HG02973 (cell line): ENCODE measurements at regions not wholly inside any gene's neighbourhood (a gene's known extent, or its start where the extent isn't known, plus 50 kb on each side); places are given as distances from the start of the nearest gene placed in this dataset.

Source experiments
- ATAC-seq: cut with Tn5 transposase; IDR thresholded peaks from one replicate; pipeline ENCODE4 v1.9.1; 2021; ENCODE audit warnings: moderate library complexity; ENCODE audit not compliant: unreplicated experiment

DNA sequence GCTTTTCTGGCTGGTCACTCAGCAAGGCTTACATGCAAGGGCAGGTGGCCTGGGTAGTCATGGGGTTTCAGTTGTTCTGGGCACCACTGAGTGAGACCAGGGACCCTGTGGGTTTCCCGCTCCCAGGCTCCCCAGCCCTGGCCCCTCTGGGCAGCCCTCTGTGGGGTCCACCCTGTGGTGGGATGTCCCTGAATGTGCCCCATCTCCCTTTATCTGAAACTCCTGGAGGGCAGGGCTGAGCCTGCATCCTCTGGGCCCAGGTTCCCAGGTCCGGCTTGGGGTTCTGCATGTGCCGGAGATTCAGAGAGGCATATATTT, 1041.0 kb downstream of the BRD1 start:
- ATAC-seq, result no peak

DNA sequence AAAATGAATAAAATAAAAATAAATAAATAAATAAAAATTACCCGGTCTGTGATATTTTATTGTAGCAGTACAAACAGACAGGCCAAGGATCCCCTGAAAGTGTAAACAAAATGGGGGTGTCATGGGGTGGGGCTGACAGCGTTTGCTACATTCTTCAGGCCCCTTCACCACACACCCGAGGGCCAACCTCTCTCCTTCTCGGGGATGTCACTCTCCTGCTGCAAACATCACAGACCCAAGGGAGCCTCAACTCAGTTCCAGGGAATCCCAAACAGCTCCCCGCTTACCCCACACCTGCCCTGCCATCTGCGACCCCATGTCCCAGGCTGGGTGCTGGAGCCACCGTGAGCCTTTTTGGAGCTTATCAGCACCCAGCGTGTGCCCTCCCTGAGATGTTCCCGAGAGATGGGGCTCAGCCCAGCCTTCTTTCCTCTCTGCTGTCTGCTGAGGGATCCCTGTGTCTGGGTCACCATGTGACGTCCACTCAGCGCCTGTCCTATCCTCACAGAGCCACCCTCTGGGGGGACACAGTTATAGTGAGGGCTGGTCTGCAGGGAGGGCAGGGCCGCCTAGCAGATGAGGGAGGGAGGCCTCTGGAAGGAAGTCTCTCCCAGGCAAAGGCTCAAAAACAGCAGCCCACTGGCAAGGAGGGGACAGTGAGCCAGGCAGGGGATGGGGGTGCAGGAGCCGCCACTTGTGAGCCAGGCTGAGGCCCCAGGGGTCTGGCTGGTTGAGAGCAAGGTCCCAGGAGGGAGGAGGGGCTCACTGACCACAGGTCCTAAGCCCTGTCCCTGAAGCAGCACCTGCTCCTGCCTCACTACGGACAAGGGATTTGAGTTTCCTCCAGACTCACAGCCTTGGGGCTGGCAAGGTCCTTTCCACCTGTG, 1041.6 kb downstream of the BRD1 start:
- ATAC-seq, result no peak

DNA sequence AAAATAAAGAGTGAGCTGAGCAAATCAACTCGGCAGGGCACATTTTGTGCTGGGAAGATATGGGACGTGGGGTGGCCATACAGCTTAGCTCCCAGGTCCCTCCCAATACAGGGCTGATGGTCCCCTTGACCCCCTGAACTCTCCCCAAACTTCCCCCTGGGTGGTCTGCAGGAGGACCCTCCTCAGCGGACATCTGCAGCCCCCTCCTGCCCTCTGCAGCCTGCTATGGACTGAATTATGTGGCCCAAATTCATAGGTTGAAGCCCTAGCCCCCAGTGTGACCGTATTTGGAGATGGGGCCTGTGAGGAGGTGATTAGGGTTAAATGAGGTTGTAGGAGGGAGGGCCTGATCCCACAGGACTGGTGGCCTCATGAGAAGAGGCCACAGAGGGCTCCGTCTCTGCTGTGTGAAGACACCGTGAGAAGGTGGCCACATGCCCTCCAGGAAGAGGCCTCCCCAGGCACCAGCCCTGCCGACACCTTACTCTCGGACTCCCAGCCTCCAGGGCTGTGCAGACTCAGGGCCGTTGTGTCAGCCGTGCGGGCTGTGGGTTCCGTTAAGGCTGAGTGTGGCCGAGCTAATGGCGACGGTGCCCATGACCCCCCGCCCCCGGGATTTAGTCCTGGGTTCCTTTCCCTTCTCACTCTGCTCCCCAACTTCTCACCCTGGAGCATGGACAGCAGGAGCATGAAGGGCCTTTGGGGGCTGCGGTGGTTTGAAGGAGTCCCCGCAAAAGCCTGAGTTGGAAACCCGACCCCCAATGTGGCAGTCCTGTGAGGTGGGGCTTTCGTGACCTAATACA, 1042.8 kb downstream of the BRD1 start:
- no peak for ATAC-seq

DNA sequence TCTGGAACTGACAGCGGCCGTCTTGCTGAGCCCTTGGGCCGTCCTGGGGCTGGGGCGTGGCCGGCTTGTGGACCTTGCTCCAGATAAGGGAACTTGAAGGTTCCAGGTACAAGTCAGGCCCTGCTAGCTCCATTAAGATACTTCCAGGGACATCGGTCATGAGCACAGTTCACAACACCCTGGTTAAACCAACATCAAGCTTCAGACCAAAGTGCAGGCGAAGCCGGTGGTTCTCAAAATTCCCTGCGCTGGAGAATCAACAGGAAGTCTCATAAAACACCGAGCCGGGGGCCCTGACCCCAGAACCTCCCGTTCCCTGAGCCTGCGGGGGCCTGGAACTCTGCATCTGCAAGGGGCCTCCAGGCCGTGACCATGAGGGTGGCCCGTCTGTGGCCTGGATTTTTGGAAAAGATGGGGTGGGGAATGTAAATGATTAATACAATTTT, 1043.8 kb downstream of the BRD1 start:
- no peak for ATAC-seq

DNA sequence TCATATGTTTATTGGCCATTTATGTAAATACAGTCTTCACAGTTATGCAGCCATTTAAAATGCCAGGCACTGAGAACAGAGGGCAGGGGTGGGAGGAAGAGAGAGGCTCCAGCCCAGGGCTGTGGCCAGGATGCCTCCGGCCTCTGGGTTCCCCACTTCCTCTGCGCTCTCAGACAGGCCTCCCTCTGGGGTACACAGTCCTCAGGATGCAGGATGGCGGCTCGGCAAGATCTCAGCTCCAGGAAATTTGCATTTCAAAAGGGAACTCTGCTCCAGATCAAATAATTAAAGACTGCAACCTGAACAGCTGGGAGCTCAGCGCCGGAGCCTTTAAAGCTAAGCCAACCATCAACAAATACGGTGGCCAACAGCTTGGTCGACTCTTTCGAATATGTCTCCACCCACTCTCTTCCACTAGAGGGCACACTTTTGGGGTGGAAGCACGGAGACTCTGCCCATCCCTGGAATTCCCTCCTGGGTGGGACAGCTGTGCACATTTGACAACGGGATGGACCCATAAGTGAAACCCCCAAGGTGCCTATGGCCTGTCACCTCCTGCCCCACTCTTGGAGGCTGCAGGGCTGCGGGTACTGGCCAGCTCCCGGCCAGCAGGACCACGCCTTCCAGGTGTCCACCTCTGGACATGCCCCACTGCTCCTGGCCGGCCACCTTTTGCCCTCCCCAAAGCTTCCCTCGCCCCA, 1044.7 kb downstream of the BRD1 start:
- no peak for ATAC-seq

DNA sequence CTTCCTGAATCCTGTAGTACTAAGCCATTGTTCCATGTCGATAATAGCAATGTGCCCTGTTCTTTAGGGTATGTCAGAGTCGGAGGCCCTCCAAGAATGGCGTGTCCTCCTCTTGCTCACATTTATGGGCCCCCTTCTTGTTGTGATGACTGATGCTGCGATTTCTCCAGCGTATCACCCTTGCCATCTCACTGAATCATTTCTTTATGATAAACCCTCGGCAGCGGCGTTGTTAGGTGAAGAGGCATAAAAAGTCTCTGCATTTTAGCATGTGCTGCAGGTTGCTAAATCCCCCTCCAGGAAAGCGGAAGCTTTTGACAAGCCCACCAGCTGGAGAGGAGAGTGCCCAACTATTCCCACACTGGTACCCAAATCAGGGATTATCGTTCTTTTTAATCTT, 1045.3 kb downstream of the BRD1 start:
- no peak for ATAC-seq

DNA sequence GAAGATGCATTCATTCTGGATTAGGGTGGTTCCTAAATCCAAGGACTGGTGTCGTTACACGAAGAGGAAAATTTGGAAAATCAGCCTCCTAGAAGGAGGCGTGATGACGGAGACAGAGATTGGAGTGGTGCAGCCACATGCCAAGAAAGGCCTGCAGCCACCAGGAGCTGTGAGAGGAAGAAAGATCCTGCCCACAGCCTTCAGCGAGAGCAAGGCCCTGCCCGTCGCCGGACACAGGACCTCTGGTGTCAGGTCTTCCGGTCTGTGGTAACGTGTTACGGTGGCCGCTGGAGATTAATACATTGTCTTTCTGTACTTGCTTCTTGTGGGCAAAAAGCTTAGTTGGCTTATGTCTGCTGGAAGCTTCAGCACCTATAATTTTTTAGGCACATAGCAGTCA, 1045.8 kb downstream of the BRD1 start:
- ATAC-seq, result no peak

DNA sequence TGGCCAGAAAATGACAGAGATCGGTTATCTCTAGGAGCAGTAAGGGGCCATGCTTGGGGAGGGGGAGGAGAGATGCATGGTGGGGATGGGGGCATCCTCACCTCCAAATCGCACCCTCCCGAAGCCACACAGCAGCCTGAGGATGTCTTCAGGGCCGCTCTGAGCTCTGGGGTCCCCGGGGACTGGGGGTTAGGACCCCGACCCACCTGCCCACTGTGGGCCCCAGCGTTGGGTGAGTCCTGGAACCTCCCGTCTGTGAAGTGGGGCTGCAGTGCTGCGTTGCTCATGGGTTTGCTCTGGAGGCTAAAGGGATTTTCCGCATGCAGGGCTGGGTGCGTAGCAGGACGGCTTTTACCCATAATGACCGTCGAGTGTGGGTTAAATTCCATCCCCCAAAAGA, 1046.3 kb downstream of the BRD1 start:
- ATAC-seq, result no peak

DNA sequence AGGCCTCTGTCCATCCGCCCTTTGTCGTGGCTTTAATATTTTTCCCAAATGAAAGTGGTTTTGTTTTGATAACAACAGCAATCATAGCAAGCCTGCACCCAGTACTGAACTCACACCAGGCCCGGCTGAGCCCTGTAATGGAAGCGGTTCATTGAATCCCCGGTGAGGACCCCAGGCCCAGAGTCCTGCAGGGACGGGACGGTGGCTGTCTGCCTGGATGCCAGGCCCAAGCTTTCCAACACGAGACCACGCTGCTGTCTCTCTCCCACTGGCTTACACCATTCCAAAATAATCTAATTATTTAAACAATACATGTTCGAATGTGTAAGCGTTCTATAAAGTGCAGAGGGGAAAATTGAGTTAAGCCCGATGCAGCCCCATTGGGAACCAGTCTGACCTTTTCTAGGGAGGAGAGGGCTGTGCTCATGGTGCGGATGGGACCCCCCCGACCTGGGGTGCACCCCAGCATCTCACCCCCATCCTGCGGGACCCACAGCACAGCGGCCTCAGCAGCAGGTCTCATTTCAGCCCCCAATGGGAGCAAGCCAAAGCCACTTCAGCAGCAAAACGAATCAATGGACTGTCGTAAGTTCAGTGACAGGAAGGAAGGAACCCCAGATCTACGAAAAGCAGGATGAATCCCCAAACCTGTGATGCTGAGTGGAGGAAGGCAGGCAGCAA, 1046.9 kb downstream of the BRD1 start:
- no peak for ATAC-seq

DNA sequence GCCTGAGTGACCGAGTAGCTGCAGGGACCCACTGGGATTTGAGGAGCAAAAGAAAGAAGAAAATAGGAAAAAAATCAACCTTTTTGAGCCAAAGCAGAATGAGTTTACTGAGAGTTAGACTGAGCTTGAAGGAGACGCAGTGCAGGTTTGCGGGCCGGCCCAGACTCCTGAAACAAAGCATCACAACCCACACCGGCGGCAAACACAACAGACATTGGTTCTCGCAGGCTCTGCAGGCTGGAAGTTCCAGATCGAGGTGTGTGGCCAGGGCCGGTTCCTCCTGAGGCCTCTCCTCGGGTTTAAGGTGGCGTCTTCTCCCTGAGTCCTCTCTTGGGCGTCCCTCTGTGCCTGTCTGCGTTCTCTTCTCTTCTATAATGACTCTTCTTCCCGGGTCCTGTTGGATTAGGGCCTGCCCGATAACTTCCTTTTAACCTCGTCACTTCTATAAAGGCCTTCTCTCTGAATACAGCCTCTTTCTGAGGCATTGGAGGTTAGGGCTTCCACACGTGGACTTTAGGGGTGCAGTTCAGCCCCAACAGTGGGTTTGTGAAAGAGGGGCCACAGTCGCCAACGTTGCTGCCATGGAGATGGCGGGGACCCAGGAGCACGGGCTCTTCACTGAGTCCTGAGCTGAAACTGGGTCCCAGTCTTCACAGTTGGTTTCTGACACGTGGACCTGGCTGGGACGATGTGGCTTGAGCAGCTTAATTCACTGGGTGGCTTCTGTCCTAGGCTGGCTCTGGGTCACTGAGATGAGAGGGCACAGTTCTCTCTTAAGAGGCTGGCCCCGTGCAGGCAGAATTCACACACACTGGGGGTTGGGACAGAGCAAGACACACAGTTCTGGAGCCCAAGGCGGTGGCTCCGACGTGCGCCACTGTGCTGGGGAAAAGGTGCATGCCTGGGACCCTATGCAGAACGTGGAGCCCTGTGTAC, 1047.7 kb downstream of the BRD1 start:
- no peak for ATAC-seq

DNA sequence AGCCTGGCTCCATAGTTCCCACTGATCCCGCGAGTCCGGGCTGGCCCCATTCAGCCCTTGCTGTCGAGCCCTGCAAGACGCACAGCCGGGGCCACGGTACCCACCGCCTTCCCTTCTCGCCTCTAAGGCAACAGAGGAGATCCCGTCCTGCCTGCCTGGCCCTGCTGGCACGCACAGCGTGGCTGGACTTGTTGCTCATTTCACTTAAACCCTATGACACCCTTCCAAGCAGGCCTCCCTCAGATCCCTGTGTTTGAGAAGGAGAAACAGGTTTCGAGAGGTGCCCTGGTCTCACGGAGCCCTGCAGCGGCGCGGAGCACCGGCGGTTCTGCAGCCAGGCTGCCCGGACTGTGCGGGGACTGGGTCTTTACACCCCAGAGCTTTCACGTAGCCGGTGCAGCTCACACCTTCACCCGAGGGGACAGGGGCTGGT, 1048.4 kb downstream of the BRD1 start:
- no peak for ATAC-seq

DNA sequence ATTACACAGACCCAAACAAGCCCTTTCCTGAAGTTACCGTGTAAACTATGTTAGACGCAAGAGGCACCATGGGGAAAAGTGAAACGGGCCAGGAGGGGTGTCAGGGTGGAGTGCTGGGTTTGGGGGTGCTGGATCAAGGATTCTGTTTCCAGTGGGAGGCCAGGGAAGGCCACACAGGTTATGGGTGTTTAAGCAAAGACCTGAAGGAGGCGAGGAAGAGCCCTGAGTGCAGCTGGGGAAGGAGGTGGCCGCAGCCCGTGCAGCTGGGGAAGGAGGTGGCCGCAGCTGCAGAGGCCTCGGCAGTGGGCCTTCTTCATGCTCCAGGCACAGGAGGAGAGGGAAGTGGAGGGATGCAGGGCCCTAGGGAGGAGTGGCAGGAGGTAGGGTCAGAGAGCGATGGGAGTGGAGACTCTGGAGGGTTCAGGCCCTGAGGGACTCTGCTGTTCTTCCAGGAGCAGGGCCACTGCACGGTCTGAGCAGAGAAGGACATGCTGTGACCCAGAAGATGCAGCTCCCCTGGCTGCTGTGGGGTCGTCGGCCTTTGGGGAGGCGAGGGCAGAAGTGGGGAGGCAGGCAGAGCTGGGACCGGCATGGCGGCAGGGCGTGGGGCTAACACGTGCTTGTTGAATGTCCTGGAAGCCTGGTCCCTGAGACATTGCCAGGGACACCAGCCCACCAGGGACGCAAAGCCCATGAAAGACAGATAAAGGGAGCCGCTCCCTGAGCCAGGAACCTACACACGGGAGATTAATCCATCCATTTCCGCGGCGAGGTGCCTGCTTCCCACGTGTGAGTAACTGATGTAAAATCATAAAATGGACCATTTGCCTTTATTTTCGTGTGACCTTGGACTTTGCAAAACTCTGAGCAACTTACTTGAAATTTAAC, 1049.1 kb downstream of the BRD1 start:
- no peak for ATAC-seq

DNA sequence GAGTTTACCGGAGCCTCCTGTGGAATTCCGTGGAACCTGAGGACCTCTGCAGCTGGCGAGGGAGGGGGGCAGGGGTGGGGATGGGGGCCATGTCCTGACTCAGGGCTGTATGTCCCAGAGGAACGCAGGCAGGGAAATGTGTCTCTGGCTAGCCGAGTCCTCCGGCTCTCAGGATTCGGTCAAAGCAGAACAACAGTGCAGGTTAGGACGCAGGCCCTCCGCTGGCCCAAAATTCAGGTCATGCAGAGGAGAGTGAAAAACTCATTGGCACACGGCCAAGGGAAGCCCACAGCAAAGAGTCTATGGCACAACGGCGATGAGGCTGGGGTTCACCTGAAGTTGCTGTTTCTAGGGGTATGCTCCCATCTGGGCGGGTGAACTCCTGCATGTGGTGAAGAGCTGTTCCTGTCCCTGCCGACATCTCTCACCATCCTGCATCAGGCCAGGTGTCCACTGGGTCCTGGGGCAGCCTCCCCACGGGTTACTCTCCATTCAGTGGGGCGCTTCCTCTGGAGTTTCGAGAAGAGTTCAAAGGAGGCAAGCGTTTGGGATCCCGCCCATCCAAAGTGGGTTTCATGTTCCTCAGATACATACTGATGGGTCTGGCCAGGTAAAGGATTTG, 1055.3 kb downstream of the BRD1 start:
- ATAC-seq, result no peak

DNA sequence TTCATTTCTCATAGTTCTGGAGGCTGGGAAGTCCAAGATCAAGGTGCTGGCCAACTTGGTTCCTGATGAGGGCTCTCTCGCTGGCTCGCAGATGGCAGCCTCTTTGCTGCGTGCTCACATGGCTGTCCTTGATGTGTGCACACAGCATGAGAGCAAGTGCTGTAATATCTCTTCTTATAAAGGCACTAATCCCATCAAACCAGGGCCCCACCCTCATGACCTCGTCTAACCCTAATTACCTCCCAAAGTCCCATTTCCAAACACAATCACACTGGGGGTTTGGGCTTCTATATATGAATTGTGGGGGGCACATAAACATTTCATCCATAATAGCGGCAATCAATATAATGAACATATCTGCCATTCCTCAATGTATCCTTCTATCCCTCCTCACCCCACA, 1062.1 kb downstream of the BRD1 start:
- ATAC-seq, result no peak

DNA sequence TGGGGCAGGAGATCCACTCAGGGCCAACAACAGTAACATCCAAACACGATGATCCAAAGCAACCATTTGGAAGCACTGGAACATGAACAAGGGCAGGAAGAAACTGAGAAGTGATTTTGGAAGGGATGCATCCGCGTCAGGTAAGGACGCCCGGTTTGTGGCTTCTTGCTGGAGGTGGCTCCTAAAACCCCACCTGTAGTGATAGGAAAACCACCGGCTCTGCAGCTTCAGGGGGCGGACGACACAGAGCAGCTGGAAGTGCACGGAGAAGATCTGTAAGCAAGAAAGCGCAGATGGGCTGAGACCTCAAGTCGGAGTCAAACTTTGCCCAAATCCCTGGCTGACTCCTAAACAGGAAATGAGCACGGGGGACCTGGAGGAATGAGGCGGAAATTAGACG, 1066.1 kb downstream of the BRD1 start:
- no peak for ATAC-seq

DNA sequence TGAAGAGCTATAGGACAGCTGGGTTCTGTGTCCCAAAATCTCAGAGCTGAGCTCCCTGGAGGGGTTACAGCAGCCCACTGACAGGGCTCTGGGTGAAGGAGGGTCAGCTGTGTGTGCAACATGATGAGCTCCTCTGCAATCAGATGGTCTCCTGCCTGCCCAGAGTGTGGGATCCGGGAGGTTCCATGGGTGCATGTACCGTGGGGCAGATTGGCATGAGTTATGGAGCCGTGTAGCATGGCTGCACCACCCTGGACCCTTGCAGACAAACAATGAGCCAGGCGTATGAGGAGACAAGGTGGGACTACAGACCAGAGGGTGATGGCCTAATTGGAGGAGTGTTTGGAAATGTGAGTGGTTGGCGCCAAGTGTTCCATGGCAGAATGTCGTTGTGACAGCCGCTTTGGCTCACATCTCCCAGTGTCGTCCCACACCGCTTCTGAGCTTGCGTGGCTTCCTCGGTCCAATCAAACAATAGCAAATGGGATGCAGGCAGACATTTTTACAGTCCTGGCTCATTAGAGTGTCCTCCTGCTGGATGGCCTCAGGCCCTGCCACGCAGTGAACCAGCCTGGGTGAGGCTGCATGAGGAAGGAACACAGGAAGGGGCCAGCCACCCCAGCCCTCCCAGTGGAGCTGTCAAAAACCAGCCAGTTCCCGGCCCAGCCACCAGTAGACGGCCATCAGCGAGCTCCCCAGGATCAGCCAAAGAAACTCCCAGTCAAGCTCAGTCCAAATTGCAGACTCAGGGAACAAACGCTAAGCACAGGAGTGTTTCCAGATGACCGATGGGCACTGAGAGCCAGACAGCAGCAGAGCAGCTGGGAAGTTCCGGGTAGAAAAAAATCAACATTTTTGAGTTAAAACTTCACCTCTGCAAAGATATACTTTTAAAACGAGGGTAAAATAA, 1066.9 kb downstream of the BRD1 start:
- no peak for ATAC-seq
